ENCODE measurements at regions not wholly inside any gene's neighbourhood (a gene's known extent, or its start where the extent isn't known, plus 50 kb on each side); places are given as distances from the start of the nearest gene placed in this dataset.

- DNase-seq (ENCODE audit: low read depth in 2 of 3, low spot score in 2 of 3) = no peak
Observed at GRCh38 chr11:79739591-79739990, 298.8 kb upstream of the TENM4 start.

GRCh38 chr11:79727221-79727620 is 286.4 kb upstream of the TENM4 start:
- DNase-seq (ENCODE audit: low read depth in 2 of 3, low spot score in 2 of 3) = no peak

- DNase-seq (ENCODE audit: low read depth in 2 of 3, low spot score in 2 of 3) = no peak
Observed at GRCh38 chr11:79720115-79720514, 279.3 kb upstream of the TENM4 start.

- no peak for DNase-seq (ENCODE audit: low read depth in 2 of 3, low spot score in 2 of 3)
Observed at GRCh38 chr11:79708319-79708932, 267.6 kb upstream of the TENM4 start.

DNA sequence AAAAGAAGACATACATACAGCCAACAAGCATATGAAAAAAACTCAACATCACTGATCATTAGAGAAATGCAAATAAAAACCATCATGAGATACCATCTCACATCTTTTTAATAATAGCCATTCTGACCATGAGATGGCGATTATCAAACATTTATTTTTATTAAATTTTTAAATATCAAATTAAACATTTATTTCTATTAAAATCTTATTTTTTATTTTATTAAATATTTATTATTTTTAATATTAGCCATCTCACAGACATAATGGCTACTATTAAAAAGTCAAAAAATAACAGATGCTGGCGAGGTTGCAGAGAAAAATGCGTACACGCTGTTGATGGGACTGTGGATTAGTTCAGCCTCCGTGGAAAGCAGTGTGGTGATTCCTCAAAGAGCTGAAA is 264.8 kb upstream of the TENM4 start:
- no peak for DNase-seq (ENCODE audit: low read depth in 2 of 3, low spot score in 2 of 3)

- no peak for DNase-seq (ENCODE audit: low read depth in 2 of 3, low spot score in 2 of 3)
Observed at GRCh38 chr11:79702303-79702702, 261.5 kb upstream of the TENM4 start.

DNA sequence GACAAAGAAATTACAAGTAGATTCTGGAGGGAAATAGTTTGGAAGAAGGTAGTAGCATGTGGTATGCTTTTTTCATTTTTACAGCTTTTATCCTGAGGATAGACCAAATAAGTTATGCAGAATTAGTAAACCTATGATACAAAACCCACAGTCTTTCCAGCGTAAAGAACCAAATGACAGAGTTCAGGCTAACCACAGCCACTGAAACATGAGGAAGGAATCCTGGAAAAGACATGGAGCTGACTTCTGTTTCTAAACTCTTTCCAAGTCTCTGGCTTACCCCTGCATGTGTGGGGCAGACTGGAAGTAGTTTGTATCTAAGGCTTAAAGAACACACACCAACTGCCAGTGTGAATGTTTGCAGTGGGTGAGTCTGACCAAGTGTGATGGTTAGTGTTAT is 258.4 kb upstream of the TENM4 start:
- no peak for DNase-seq (ENCODE audit: low read depth in 2 of 3, low spot score in 2 of 3)

DNA sequence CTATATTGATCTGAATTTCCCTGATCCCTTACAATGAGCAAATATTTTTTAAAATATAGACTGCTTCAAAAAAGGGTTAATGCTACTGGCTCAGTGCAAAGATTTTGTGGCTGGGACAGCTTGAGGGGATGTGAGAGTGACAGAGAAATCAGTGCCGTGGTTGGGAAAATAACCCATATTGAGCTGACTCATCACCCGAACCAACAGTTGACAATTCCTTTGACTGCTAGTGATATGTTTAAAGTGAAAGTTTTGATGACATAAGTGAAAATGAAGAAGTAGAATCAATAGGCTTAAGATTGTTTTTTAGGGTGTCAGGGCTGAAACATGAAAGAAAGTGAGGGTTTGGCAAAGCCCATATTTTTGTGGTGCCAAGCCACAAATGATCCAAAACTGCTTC is 257.1 kb upstream of the TENM4 start:
- DNase-seq (ENCODE audit: low read depth in 2 of 3, low spot score in 2 of 3) = no peak

DNA sequence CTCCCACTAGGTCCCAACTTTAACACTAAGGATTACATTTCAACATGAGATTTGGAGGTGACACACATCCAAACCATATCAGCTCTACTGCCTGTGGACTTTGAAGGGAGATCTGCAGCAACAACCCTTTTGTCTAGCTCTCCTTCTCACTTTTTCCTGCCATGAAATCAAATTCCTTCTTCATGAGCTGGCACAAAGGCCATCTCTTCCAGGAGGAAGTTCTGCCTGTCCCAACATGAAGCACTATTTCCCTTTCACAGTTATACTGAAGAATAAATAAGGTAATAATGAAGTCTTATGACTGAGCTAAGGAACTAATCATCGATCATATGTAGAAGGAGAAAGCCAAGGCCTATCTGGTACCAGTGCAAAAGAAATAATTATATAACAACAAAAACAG is 253.5 kb upstream of the TENM4 start:
- DNase-seq (ENCODE audit: low read depth in 2 of 3, low spot score in 2 of 3) = no peak

DNA sequence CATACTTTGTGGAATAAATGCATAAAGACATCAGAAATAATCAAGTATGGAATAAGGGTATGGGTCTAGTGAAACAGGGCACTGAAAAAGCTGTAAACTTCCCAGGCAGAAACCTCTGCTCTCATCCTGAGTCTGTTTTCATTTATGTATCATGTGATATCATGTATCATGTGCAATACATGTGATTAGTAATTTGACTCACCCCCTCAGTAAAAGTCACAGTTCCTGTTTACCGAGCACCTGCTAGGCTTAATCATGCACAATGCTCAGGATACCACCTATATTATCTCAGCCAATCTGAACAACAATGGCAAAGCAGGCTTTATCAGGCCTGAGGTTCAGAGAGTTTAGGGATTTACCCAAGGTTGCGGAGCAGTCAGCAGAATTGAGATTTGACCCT is 250.6 kb upstream of the TENM4 start:
- DNase-seq (ENCODE audit: low read depth in 2 of 3, low spot score in 2 of 3) = no peak

DNA sequence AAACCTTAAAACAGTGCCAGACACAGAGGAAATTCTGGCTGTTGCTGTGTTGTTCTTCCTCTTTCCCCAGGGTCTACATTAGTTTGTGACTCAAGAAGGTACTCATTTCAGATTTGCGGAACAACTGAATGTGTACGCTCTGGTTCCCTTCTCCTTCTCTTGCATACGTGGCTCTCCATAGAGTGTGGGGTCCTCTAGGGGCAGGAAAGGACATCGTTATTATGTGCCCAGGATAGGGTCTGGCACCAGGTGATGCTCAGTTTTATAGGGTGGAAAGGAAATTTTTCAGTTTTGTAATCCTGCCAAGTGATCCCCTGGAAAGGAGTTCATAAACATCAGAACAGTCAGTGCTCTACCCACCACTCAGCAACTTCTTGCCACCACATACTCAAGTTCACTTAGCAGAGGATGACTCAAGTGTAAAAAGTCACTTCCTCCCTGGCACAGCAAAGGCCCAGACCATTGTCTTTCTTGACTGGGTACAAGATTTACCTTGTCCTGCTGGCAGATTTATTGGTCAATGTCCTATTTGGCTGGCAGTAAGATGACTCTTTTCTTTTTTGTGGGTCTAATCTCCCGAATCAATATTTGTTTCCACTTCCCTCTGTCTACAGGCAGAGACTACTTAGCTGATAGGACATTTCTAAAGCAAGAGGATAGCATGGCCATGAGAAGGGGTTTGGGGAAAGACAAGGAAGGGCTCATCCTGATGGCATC is 246.0 kb upstream of the TENM4 start:
- no peak for DNase-seq (ENCODE audit: low read depth in 2 of 3, low spot score in 2 of 3)

GRCh38 chr11:79683930-79684329 is 243.1 kb upstream of the TENM4 start:
- DNase-seq (ENCODE audit: low read depth in 2 of 3, low spot score in 2 of 3) = no peak

DNA sequence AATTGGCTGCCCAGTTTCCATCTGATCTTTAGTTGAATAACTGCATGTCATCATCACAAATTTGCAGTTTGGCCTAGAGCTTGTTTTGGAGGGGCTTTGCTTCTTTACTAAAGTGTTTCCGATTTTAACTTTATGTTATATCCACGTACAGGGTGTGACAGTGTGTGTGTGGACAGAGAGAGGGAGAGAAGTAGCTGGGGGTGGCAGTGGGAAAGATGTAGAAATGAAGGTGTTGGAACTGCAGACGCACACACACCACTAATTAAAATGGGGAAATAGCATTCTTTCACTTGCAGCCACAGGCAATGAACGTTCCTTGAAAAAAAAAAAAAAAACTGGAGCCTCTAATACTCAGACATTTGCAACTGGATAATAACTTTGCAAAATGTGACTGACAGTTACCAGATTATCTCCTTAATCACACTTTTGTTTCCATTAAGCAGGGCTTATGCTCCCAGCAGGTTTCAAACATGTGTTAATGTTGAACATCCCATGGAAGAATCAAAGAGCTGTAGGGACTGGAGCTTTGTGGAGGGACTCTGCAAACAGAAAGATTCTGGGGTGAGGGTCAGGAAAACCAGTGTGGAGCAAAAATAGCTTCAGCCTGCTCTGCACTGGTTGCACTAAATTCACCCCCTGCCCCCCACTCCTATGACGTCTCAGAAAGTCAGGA is 238.1 kb upstream of the TENM4 start:
- no peak for DNase-seq (ENCODE audit: low read depth in 2 of 3, low spot score in 2 of 3)

- DNase-seq (ENCODE audit: low read depth in 2 of 3, low spot score in 2 of 3) = no peak
Observed at GRCh38 chr11:79676396-79676795, 235.6 kb upstream of the TENM4 start.

DNA sequence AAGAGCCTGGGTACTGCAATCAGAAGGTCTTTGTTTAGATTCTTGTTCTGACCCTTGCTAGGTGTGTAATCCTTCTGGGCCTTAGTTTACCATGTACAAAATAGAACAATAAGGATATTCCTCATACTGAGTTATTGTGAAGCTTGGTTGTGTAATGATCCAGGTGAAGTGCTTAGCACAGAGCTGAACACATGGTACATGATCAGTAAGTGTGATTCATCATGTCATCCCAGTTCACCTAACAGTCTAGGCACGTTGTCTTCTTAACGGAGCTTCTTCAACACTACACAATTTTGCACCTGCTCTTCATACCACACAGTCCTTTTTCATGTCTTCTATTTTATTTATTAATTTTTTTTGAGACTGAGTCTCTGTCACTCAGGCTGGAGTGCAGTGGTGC is 234.3 kb upstream of the TENM4 start:
- DNase-seq (ENCODE audit: low read depth in 2 of 3, low spot score in 2 of 3) = no peak

DNA sequence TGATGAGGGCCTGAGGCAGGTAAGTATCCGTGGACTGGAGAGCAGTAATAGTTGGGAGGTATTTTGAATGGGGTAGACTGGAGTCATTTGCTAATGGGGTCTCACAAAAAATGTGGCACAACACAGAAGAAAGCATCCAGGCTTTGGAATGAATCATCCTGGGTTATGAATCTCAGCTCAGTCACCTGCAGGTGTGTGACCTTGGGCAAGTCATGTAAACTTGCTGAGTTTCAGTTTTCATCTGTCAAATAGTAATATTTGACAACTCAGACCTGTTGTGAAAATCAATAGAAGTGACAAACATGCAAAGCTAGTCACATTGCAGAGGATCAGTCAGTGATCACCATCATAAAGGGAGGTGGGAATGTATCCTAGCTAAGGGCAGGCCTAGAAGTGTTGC is 232.0 kb upstream of the TENM4 start:
- no peak for DNase-seq (ENCODE audit: low read depth in 2 of 3, low spot score in 2 of 3)

DNA sequence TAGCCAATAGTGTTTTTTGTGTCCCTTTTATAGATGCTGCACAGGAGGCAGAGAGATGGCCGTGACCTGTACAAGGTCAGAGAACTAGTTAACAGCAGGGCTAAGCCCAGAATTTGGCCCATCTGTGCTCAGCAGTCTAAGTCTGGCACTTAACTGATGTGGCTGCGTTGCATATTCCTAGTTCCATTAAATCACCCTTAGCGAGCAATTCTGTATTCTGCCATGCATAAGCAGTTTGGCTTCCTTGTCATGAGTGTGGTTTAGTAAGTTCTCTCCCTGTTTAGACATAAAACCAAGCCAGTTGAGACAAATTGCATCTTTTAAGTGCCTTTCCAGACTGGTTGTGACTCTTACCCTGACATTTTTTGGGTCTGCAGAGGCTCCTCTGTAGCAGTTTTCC is 230.6 kb upstream of the TENM4 start:
- DNase-seq (ENCODE audit: low read depth in 2 of 3, low spot score in 2 of 3) = no peak

DNA sequence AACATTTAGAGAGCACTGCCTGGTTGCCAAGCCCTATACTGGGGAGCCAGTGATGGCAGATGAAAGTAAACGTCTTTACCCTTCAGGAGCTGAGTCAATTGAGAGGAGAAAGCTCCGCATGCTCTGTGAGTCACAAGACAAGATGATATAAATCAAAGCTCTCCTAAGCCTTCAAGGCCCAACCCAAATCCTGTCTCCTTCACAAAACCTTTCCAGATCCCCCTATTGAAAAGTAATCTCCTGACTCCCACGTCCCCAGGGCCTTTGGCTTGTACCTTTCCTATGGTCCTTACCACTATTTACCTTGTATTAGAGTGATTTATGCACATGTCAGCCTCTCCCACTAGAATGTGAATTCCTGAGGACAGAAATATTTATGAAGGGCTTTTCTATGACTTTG is 230.1 kb upstream of the TENM4 start:
- DNase-seq (ENCODE audit: low read depth in 2 of 3, low spot score in 2 of 3) = no peak

DNA sequence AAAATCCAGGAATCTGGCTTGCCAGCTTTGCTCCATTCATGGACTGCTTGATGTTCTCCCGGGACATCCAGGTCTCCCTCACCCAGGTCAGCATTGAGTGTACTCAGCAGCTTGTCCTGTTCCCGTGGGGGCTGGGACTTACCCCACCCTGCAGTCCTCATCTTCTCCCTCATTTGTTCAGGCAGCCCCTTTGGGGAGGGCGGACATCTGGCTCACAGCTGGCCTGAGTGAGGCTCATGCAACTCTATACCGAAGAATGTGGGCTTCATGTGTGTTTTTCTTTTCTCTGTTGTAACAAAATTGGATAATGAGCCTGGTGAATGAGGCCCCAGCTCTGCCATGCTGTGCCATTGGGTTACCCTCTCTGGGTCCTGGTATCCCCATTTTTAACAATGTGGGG is 227.7 kb upstream of the TENM4 start:
- no peak for DNase-seq (ENCODE audit: low read depth in 2 of 3, low spot score in 2 of 3)

DNA sequence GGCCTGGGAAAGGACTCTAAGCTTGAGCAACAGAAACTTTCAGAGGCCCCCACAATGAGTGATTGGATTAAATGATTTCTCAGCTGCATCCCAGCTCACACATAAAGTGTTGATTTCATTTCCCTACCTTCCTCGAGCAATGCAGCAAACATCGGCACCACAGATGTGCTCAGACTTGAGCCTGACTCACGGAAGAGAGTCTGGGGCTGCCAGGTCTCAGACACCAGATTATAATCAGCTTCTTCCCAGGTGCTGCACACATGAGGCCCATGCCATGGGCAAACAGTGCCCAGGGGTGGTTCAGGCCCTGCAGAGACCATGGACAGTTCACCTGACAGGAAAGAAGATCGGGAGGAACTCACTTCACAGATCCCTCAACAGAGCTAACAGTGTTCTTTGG is 226.6 kb upstream of the TENM4 start:
- DNase-seq (ENCODE audit: low read depth in 2 of 3, low spot score in 2 of 3) = no peak

- DNase-seq (ENCODE audit: low read depth in 2 of 3, low spot score in 2 of 3) = no peak
Observed at GRCh38 chr11:79663017-79663416, 222.2 kb upstream of the TENM4 start.

- no peak for DNase-seq (ENCODE audit: low read depth in 2 of 3, low spot score in 2 of 3)
Observed at GRCh38 chr11:79661373-79661772, 220.5 kb upstream of the TENM4 start.

Data from activated CD8-positive, alpha-beta memory T cell treated with anti-CD3 and anti-CD28 coated beads for 48 hours (primary cell).